Fibroblast of skin of scalp (primary cell): ENCODE measurements at regions not wholly inside any gene's neighbourhood (a gene's known extent, or its start where the extent isn't known, plus 50 kb on each side); places are given as distances from the start of the nearest gene placed in this dataset.

Experiments
- DNase-seq: peaks from one replicate; pipeline ENCODE4 v3.0.0-alpha.2; 2013

- no peak for DNase-seq
These were observed 50.7 kb upstream of the TOX2 start for GRCh38 chr20:43863821-43864544.

- DNase-seq = no peak
These were observed 51.3 kb upstream of the TOX2 start for GRCh38 chr20:43863330-43863729.

DNA sequence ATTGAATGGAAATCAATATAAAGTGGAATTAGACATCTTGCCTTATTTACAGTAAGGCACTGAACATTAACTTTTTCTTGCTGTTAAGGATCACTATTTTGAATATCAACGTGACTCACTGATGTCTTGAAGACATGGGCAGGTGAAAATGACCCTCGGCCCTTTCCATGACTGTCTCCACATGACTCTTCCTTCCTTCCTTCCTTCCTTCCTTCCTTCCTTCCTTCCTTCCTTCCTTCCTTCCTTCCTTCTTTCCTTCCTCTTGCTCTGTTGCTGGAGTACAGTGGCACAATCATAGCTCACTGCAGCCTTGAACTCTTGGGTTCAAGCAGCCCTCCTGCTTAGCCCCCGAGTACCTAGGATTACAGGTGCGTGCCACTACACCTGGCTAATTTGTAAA, 52.2 kb upstream of the TOX2 start:
- DNase-seq = no peak

DNA sequence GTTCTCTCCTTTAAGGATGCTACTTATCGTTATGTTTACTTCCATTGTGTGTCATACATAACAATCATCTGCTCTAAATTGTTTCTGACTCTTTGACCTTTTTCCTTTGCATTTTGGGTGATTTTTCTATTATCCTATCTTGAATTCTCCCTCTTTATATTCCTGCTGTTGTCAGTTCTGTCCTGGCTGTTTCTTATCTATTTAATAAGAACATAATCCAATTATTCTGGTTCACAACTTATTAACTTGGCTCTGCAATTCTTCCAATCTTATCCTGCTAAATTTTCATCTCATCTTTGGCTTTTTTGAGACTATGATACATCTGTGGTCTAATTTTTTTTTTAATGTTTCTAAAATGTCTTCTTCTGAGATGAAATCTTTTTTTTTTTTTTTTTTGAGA, 54.7 kb upstream of the TOX2 start:
- DNase-seq = no peak

DNA sequence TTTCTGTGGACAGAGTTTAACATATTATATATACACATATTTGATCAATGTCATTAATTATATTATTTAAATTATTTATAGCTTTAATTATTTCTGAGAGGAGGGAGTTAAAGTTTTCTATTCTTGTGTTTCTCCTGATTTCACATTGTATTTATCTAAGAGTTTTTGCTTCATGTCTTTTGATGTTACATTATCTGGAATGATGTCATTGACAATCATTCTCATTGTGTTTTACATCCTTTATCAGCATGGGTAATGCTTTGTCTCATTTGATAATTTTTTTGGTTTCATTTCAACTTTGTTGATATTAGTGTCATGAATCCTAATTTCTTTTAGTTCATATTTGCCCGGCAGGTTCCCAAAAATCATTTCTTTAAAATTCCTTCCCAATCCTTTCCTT, 56.7 kb upstream of the TOX2 start:
- no peak for DNase-seq

- DNase-seq = no peak
These were observed 57.5 kb upstream of the TOX2 start for GRCh38 chr20:43857127-43857526.

- DNase-seq = no peak
These were observed 58.8 kb upstream of the TOX2 start for GRCh38 chr20:43855803-43856202.

DNA sequence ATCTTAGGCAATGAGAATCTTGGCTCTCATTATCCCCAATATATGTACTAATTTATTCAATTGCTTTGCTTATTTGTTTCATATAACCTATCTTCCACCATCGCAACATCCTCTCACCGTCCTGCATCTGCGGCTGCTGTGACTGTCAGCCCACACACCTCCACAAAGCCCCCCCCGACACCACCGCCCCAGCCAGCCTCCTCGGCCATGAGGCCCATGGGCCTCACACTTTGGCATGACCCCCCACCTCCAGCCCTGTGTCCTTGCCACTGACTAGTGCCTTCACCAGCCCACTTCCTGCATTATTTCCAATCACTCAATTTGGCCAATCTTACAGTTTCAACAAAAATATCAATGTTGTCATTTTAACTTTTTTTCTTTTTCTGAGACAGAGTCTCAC, 60.7 kb upstream of the TOX2 start:
- no peak for DNase-seq

- DNase-seq = no peak
These were observed 61.4 kb upstream of the TOX2 start for GRCh38 chr20:43853174-43853803.

GRCh38 chr20:43849496-43850186, 65.0 kb upstream of the TOX2 start:
- DNase-seq = no peak

- DNase-seq = no peak
These were observed 68.1 kb upstream of the TOX2 start for GRCh38 chr20:43846516-43846905.

DNA sequence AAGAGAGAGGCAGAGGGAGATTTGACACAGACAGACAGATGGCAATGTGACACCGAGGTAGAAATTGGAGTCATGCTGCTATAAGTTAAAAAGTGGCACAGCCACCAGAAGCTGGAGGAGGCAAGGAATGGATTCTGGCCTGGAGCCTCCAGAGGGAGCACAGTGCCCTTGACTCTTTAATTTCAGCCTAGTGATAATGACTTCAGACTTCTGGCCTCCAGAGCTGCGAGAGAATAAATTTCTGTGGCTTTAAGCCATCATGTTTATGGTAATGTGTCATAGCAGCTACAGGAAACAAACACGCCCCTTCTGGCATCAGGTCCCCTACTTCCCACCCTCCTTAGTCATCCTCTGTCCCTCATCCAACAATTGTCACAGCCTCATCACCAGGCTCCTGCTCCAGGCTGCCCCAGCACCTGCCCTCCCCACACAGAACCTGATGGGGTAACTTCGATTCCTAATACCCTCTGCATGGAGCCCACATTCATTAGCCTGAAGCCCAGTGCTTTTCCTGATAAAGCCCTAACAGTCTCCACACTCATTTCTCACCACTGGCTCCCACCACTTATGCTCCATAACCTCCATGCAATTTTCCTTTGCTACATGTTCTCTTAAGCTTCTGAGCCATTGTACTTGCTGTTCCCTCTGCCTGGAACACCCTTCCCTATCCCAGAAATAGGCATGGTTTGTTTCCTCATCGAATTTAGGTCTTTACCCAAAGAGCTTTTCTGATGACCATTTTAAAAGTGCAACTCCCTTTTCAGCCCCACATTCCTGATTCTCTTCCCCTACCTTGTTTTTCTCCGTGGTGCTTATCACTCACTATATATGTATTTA, 69.7 kb upstream of the TOX2 start:
- DNase-seq = peak; percentile 95

DNA sequence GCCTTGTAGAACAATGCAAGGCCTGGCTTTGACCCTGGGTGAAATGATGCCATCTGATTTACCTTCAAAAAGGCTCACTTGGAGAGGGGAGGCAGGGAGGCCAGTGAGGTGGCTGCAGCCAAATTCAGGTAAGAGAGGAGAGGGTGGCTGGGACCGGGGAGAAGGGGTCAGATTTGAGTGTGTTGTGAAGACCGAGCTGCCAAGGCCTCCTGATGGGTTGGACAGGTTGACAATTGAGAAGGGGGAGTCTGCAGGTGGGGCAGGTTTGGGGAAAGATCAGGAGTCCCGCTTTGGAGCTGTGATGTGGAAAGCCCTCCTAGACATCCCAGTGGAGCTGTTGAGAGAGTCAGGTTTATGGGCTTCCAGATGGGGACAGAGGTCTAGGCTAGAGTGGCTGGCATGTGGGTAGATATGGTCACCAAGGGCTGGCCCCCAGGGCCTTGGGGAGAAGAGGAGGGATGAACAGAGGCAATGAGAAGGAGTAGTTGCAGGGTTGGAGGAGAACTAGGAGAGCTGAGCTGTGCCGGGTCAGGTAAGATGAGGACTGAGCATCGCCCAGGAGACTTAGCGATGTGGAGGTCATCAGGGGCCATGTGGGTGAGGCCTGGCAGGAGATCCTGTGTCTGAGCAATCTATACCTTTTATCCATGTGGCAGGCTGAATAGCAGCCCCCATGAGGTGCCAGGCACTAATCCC, 70.5 kb upstream of the TOX2 start:
- DNase-seq = no peak

DNA sequence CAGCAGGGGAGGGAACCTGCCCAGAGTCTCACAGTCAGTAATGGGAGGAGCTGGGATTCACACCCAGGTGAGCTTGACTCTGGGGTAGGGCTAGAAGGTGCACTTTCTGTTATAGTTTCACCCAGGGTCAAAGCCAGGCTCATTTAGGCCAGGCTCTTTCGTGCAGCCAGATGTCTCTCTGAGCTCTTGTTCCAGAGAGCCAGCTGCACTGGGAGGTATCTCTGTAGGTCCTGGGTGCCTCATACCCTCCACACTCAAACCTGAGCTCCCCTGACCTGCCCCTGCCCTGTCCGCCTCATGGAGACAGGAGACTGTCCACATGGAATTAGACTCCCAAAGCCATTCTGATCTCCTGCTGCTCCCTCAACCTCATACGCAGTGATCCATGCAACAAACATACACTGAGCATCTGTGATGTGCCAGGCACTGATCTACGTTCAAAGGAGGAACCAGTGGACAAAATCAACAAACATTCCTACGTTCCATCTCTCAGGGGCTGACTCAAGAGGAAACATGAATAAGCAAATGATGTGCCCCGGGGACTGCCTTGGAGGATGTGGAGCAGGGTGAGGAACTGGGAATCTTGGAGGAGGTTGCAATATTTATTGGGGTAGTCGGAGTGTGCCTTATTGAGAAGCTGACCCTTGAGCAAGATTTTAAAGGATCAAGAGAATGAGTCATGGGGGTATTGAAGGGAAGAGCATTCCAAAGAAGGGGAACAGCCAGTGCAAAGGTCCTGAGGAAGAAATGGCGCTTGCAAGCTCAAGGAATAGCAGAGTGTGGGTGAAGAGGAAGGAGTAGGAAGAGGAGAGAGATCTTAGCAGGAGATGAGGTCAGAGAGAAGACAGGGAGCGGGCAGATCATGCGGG, 71.3 kb upstream of the TOX2 start:
- DNase-seq = peak; percentile 85

DNA sequence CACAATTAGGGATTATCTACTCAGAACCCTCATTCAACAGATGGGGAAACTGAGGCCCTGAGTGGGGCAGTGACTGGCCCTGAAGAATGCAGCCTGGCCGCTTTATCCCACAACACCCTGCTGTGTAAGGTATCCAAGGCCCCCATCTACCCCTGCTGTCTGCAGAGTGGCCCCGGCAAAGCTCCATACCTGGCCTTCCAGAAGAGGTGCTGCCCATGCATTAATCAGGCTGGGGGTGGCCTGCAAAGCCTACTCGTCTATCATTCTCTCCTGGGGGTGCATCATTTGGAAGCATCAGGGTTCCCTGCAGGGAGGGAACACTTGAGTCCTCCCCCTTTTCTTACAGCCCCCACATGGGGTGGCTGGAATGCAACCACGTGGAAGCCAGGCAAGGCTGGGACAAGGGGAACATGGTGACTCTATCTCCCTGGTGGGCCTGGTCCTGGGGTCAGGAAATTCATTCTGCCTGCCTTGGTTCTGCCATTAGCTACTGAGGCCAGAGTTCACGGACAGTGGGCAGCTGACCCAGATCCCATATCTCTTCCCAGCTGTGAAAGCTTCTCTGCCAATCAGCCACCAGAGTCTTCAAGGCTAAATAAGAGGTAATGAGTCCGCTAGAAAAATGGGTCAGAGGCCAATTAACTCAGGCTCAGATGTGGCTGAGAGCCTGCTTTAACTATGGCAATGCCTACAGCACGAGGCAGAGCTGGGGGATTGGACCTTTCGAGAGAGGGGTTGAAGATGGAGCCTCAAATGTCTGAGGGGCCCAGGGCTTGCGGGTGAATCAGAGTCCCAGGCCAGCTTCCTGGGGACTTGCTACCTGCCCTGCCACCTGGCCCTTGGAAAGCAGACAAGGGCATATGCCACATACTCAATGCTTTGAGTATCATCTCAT, 72.3 kb upstream of the TOX2 start:
- DNase-seq = no peak

- peak; percentile 23 for DNase-seq
These were observed 74.1 kb upstream of the TOX2 start for GRCh38 chr20:43840382-43841070.

- DNase-seq = no peak
These were observed 74.9 kb upstream of the TOX2 start for GRCh38 chr20:43839793-43840199.

GRCh38 chr20:43838703-43839060, 76.0 kb upstream of the TOX2 start:
- no peak for DNase-seq

GRCh38 chr20:43837856-43838702, 76.6 kb upstream of the TOX2 start:
- no peak for DNase-seq
